ENCODE measurements at regions not wholly inside any gene's neighbourhood (a gene's known extent, or its start where the extent isn't known, plus 50 kb on each side); places are given as distances from the start of the nearest gene placed in this dataset.

DNA sequence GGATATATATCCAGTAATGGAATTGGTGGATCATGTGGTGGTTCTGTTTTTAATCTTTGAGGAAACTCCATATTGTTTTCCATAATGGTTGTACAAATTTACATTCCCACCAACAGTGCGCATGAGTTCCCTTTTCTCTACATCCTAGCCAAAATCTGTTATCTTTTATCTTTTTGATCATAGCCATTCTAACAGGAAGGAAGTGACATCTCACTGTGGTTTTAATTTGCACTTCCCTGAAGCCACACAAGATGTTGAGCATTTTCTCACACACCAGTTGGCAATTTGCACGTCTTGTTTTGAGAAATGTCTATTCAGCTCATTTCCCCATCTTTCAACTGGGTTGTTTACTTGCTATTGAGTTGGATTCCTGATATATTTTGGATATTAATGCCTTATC, 194.9 kb downstream of the CBLL2 start:
- TF ChIP-seq, protein P1, sequence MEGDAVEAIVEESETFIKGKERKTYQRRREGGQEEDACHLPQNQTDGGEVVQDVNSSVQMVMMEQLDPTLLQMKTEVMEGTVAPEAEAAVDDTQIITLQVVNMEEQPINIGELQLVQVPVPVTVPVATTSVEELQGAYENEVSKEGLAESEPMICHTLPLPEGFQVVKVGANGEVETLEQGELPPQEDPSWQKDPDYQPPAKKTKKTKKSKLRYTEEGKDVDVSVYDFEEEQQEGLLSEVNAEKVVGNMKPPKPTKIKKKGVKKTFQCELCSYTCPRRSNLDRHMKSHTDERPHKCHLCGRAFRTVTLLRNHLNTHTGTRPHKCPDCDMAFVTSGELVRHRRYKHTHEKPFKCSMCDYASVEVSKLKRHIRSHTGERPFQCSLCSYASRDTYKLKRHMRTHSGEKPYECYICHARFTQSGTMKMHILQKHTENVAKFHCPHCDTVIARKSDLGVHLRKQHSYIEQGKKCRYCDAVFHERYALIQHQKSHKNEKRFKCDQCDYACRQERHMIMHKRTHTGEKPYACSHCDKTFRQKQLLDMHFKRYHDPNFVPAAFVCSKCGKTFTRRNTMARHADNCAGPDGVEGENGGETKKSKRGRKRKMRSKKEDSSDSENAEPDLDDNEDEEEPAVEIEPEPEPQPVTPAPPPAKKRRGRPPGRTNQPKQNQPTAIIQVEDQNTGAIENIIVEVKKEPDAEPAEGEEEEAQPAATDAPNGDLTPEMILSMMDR (IDR thresholded peaks at IDR 0.05; ENCODE audit: insufficient read depth, low read depth, low read length) = no peak
- TF ChIP-seq EZH2 (IDR thresholded peaks at IDR 0.05; ENCODE audit: insufficient read depth, low read length) = no peak

Data from astrocyte (in vitro differentiated cells and primary cell).